SK-N-MC (cell line): ENCODE measurements at regions not wholly inside any gene's neighbourhood (a gene's known extent, or its start where the extent isn't known, plus 50 kb on each side); places are given as distances from the start of the nearest gene placed in this dataset.

ENCODE experiments used
- DNase-seq: peaks from one replicate; pipeline ENCODE4 v3.0.0-alpha.2; 2011; ENCODE audit warnings: low read depth, low spot score
- H3K27ac ChIP-seq: fragments of 200-600 bp; sonication (generic); 2 replicates; pipeline ENCODE4 v1.5.1; 2016; ENCODE audit warnings: mixed run types
- H3K36me3 ChIP-seq: fragments of 200-600 bp; sonication (generic); 2 replicates; pipeline ENCODE4 v1.6.1; 2017; ENCODE audit warnings: antibody characterized with exemption, low read length, mixed read lengths; ENCODE audit not compliant: insufficient read depth
- H3K4me3 ChIP-seq: fragments of 200-600 bp; sonication (generic); 2 replicates; pipeline ENCODE4 v1.5.1; 2016
- H3K9ac ChIP-seq: fragments of 200-600 bp; sonication (generic); 2 replicates; pipeline ENCODE4 v1.8.0; 2017; ENCODE audit warnings: mixed run types, mixed read lengths; ENCODE audit not compliant: insufficient read length
- H3K9me3 ChIP-seq: fragments of 200-600 bp; sonication (generic); 2 replicates; pipeline ENCODE4 v1.6.1; 2017; ENCODE audit warnings: low read depth, mild to moderate bottlenecking, antibody characterized with exemption, low read length, moderate library complexity, mixed read lengths
- EZH2 ChIP-seq: fragments of 200-600 bp; sonication (generic); IDR thresholded peaks from one replicate; pipeline ENCODE4 v1.6.1; 2017; ENCODE audit warnings: antibody characterized with exemption
- FOXP2 ChIP-seq: optimal IDR thresholded peaks from 2 replicates; pipeline ENCODE3; 2011; ENCODE audit warnings: mild to moderate bottlenecking, moderate library complexity; ENCODE audit not compliant: insufficient read depth; ENCODE audit errors: extremely low read length, control extremely low read depth
- POLR2AphosphoS5 ChIP-seq: IDR thresholded peaks from 2 replicates; pipeline ENCODE4 v1.6.1; 2012; ENCODE audit warnings: mild to moderate bottlenecking, low read depth, low read length, borderline replicate concordance

DNA sequence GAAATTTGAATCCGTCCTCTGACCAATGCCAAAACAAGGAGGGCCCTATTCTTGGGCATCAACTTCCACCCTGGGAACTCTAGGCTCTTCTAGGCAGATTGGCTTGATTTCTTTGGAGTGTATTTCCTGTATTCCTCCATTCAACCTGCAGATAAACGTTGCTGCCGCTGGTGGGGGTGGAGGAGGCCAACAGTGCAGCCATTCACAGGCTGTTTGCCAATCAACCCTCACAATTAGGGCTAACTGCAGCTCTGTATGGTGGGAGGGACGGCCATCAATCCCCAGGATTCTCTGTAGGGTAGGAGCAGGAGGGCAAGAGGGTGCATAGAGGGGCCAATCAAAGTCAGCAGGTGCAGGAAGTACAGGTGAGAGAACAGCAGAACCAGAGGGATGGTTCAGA is 273.1 kb upstream of the PROX1 start:
- no peak for TF ChIP-seq FOXP2
- TF ChIP-seq POLR2AphosphoS5 = no peak
- TF ChIP-seq EZH2 = no peak
- no peak for DNase-seq
- Histone ChIP-seq H3K36me3 (no peaks in the 10 kb centered on the region), H3K9me3 (no peaks in the 10 kb centered on the region), H3K9ac (no peak overlapping the region), H3K27ac (no peak overlapping the region), H3K4me3 (no peak overlapping the region)

DNA sequence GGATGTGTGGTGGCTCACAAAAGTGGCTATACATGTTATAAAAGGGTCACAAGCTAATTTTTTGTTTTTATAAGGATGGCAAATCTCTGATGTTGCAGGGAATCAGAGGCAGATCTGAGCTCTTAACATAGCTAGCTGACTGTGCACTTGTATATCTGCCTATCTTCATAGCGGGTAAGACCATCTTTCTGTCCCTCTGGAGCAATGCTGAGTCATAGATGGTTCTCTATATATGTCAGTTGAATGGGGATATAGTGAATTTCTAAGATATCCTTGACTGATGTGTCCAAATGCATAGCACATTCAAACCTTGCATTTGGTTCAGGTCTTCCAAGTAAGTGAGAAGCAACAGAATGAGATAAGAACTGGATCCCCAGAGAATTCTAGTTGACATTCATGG is 272.6 kb upstream of the PROX1 start:
- Histone ChIP-seq H3K36me3 (no peaks in the 10 kb centered on the region), H3K9ac (no peak overlapping the region), H3K9me3 (no peaks in the 10 kb centered on the region), H3K4me3 (no peak overlapping the region), H3K27ac (no peak overlapping the region)
- DNase-seq = no peak
- no peak for TF ChIP-seq EZH2
- TF ChIP-seq FOXP2 = no peak
- no peak for TF ChIP-seq POLR2AphosphoS5

DNA sequence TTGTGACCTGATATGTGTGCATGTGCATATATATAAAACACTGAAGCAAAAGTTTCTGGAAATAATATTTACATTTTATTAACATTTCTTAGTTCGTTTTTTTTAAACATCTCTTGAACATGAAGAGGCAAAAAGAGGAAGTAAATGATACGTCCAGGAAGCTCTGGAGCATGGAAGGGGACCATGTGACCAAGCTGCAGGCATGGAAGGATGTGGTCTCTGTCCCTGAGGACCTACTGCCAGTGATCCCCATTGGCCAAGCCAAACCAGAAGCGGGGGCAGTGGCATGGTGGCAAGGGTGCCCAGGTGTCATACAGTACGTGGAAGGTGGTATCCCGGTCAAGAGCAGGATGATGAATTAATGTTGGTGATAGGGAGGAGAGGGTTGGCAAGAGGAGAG is 268.3 kb upstream of the PROX1 start:
- Histone ChIP-seq H3K4me3 (no peak overlapping the region), H3K9me3 (no peaks in the 10 kb centered on the region), H3K36me3 (no peaks in the 10 kb centered on the region), H3K27ac (no peak overlapping the region), H3K9ac (no peak overlapping the region)
- DNase-seq = no peak
- no peak for TF ChIP-seq EZH2
- TF ChIP-seq POLR2AphosphoS5 = no peak
- no peak for TF ChIP-seq FOXP2

DNA sequence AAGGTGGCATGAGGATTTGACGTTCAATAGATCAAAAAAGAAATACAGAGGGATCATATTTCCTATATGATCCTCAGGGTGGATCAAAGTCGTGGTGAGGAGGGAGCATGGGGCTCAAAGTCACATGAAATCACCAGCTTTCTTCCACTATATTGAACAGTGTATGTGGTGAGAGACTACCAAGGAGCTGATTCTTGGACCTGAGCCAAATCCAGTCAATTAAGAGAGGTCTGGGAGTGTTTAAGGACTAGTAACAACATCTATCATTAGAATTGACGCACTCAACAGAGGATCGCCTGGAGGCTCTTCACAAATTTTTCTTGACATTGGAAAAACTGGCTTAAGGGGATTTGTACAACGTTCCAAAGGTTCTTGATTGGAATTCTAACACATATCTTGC is 267.7 kb upstream of the PROX1 start:
- Histone ChIP-seq H3K36me3 (no peaks in the 10 kb centered on the region), H3K9ac (no peak overlapping the region), H3K27ac (no peak overlapping the region), H3K4me3 (no peak overlapping the region), H3K9me3 (no peaks in the 10 kb centered on the region)
- DNase-seq = no peak
- TF ChIP-seq EZH2 (no peak), FOXP2 (no peak), POLR2AphosphoS5 (no peak)

DNA sequence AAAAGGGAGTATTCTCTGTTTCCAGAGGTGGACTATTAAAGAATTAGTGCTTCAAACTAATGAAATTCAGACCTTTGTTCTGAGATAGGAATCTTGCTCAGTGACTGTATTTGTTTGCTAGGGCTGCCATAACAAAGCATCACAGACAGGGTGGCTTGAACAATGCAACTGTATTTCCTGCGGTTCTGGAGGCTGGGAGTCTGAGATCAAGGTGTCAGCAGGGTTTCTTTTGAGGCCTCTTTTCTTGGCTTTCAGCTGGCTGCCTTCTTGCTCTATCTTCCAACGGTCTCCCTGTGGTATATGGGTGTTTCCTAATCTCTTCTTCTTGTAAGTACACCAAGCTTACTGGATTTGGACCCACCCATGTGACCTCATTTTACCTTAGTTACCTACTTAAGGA is 264.6 kb upstream of the PROX1 start:
- Histone ChIP-seq H3K4me3 (no peak overlapping the region), H3K36me3 (no peaks in the 10 kb centered on the region), H3K27ac (no peak overlapping the region), H3K9me3 (no peaks in the 10 kb centered on the region), H3K9ac (no peak overlapping the region)
- no peak for DNase-seq
- TF ChIP-seq POLR2AphosphoS5 (no peak), EZH2 (no peak), FOXP2 (no peak)

DNA sequence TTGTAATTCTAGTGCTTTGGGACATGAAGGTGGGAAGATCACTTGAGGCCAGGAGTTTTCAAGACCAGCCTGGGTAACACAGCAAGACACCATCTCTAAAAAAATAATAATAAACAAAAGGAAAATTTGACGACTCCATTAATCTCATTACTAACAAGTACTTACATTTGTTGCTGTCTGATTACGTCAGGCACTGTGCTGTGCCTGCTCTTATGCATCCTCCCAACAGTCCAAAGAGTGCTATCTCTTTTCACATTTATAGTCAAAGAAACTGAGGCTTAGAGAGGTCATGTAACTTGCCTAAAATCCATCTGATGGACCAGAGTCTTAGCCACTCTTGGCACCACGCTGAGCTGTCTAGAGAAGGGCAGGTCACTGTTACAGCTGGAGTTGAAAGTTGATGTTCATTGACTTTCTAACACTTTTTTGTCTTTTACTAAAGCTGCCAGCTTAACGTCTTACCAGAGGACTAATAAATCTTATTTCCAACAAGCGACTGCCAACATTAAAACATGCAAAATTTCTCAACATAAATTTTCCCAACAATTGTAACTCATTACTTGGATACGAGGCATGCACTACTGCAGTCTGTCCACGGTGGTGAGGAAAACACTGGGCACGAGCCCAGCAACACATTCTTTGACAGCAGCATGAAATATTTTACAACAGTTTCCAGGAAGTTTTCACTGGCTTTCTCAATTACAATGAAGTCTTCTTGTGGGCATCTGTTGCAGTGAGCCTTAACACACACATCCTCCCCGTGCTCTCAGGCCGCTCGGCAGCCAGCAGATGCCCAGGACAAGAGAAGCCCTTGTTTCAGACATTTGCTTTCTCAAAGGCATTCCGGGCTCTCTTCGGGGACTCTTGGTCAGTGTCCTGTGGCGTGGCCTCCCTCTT is 262.9 kb upstream of the PROX1 start:
- H3K9ac ChIP-seq = no peak overlapping the region
- TF ChIP-seq POLR2AphosphoS5 (no peak), EZH2 (no peak), FOXP2 (no peak)
- no peak overlapping the region for H3K4me3 ChIP-seq
- no peak overlapping the region for H3K27ac ChIP-seq
- no peaks in the 10 kb centered on the region for H3K36me3 ChIP-seq
- no peaks in the 10 kb centered on the region for H3K9me3 ChIP-seq
- DNase-seq = no peak

DNA sequence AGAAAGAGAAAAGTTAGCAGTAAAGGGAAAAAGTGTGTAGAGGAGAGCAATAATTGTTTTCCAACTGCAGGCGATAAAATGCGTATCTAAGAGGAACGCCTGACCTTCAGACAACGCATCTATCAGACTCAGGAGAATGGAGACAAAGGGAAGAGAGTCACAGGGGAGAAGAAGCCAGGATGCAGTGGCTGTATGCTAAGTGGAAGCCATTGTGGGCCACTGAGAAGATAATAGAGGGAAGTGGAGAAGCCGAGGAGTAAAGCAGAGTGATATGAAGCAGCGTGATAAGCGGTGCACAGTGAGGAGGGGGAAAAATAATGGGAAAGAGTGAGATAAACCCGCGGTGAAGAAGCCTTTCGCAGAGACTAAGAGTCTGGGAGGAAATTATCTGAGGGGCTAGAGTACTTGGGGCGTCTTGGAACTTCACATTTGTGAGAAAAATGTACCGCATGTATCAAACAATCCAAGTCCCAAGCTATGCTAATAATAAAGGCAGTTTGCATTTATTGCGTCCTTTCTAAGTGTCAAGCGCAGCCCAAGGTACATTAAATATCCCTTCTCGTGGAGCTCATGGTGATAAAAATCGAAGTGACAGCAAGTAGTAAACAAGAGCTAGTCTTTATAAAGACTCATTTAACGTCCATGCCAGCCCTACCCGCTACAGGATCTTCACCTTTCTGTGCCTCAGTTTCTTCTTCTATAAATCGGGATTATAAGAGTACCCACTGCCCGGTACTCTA is 259.8 kb upstream of the PROX1 start:
- Histone ChIP-seq H3K36me3 (no peaks in the 10 kb centered on the region), H3K9me3 (no peaks in the 10 kb centered on the region), H3K9ac (no peak overlapping the region), H3K4me3 (no peak overlapping the region), H3K27ac (no peak overlapping the region)
- no peak for TF ChIP-seq POLR2AphosphoS5
- no peak for TF ChIP-seq EZH2
- TF ChIP-seq FOXP2 = no peak
- no peak for DNase-seq

DNA sequence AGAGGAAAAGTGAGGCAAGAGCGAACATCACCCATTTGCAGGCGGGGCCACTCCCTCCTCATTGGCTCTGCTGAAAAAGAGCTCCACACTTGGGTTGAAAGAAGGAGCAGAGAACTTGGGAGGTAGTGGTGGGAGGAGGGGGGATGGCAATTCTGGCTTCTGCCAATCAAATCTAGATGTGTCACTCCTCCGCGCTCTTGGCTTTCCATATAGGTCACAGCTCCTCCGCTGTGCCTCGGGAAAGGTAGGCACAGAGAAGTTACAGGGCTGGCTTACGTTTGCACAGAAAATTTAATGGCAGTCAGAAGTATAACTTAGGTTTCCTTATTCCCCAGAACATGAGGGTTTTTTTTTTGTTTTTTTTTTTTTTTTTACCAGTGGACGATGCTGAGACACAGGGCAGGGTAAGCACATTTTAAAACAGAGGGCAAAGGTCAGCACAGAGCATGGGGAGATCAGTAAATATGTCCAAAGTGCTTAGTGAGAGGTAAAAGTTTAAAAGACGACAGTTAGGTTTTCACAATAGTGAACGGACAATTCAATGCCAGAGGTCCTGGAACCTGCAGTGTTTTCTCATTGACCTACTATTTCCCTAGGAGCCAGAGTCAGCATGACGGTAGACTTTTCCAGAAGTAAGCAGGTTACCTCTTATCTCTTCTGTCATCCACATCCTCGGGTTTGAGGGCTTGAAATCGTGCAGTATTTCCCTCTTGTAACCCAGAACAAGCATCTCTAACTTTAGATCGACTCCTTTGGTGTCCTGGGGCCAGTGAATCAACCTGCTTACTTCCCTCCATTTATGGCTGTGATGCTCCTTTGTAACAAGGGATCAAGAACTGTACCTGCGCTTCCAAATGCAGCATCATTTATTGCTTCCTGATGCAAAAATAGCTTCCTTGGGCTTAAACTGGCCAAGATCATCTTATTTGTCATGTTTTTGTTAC is 258.9 kb upstream of the PROX1 start:
- H3K9me3 ChIP-seq = no peaks in the 10 kb centered on the region
- no peak for DNase-seq
- H3K9ac ChIP-seq = no peak overlapping the region
- H3K4me3 ChIP-seq = no peak overlapping the region
- no peak for TF ChIP-seq EZH2
- TF ChIP-seq FOXP2 = no peak
- TF ChIP-seq POLR2AphosphoS5 = no peak
- H3K36me3 ChIP-seq = no peaks in the 10 kb centered on the region
- no peak overlapping the region for H3K27ac ChIP-seq
